Islet precursor cell (in vitro differentiated cells): ENCODE measurements at regions not wholly inside any gene's neighbourhood (a gene's known extent, or its start where the extent isn't known, plus 50 kb on each side); places are given as distances from the start of the nearest gene placed in this dataset.

Source experiments
- DNase-seq: peaks from one replicate; pipeline ENCODE4 v3.0.0-alpha.2; 2018

DNA sequence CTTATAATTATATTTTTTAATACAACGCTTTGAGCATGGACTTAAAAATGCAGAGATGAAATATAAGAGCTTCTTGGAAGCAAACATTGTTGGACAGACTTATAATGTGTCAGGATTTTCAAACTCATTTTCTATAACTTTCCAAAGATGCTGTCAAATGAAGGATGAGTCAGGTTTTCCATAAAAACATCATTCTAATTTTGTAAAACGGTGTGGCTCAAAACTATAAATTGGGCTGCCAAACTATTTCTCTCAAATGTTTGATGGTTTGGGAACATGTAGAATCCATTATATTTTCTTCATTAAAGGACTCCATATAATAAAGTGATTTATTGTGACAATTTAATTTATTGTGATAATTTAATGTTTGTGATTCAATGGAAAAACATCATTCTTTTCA, 511.2 kb downstream of the USP25 start:
- DNase-seq, result no peak

DNA sequence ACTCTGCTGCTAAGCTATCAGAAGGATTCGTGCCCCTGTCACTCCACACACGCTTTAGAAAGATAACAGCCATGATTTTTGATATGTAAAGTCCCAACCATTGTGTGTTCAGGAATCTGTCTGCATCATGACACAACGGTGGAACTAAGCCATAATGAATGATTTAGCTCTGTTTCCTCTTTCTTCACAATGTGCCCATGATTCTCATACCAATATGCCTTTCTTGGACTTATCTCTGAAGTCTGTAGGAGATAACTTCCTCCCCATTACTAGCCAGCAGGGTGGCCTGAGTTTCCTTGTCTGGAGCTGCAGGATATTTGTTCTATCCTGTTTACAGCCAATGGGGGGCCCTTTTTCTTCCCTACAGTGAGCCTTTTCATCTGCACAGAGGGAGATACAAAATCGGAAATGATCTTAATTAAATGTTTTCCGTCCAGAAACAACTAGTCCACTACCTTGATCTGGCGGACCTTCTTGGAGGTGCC, 511.7 kb downstream of the USP25 start:
- peak; percentile 54 for DNase-seq

DNA sequence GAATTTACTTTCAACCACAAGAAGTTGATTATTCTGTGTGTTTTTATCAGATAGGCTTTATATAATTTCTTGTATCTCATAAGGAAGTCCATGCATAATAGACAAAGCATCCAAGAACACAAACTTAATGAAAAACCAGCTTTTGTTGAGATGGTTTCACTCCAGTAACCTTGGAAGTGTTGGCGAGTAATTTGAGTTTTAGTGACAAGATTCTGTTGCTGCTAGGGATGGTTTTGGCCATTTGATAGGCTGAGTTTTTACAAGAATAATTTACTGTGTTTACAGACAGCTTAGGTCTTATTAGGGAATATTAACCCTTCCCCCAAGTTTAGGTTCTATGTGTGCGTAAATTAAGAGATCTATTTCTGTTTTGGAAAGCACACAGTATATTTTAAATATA, 513.6 kb downstream of the USP25 start:
- DNase-seq, result no peak

- DNase-seq, result no peak
These were observed 518.9 kb downstream of the USP25 start for GRCh38 chr21:16248705-16249104.

GRCh38 chr21:16250273-16250672, 520.5 kb downstream of the USP25 start:
- no peak for DNase-seq

DNA sequence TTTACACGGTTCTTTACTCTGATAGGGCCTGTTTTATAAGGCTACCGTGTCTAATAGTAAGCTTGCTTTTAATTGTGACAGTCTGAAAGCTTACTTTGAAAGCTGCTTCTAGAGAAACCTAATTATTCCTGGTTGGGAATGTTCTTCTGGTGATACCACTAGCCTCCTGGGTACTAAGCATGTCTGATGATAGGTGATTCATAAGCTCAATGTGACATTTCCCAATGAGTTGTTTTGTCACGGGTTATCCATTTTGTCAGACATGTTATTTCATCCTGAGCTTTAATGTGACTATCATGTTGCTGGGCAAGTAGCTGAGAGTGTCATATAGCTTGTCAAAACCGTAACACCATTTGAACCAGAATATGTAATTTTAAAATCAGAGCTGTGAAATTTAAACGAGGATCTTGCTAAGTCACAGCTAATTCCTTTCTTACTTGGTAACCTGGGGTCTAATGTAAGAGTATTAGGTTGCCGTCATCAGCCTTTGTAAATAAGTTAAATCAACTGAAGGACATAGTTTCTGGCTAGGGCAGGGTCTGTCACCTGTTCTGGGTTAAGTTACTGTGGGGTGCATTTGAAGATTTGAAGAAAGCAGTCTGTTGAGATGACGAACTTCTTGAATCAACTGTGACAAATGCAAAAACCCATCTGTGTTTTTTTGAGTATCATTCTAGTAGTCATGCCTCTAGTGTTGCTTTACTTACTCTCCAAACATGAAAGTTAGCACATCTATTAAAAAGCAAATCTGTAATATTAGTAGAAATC, 529.2 kb downstream of the USP25 start:
- no peak for DNase-seq

DNA sequence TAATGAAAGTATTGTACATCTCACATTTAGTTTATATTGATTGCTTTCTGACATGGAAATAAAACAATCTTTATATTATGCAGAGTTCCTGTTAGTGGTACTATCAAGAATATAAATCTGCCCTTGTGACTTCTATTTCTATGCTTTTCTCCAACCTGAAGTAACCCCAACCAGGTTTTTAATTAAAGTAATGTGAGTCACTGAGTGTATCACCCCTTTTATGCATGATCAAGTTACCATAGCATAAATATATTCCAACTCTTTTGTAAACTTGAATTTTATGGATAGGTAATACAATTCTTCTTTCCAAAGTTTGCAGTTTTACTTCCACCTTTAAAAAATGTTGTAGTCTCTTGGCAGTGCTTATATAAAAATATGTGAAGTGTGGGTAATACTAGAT, 532.3 kb downstream of the USP25 start:
- DNase-seq, result no peak

- DNase-seq, result no peak
These were observed 534.5 kb downstream of the USP25 start for GRCh38 chr21:16264319-16264718.

GRCh38 chr21:16269476-16269875, 539.7 kb downstream of the USP25 start:
- DNase-seq, result no peak

GRCh38 chr21:16279731-16280581, 550.2 kb downstream of the USP25 start:
- peak; percentile 87 for DNase-seq

- DNase-seq, result no peak
These were observed 550.9 kb downstream of the USP25 start for GRCh38 chr21:16280686-16281091.

GRCh38 chr21:16283516-16283915, 553.7 kb downstream of the USP25 start:
- DNase-seq, result no peak

DNA sequence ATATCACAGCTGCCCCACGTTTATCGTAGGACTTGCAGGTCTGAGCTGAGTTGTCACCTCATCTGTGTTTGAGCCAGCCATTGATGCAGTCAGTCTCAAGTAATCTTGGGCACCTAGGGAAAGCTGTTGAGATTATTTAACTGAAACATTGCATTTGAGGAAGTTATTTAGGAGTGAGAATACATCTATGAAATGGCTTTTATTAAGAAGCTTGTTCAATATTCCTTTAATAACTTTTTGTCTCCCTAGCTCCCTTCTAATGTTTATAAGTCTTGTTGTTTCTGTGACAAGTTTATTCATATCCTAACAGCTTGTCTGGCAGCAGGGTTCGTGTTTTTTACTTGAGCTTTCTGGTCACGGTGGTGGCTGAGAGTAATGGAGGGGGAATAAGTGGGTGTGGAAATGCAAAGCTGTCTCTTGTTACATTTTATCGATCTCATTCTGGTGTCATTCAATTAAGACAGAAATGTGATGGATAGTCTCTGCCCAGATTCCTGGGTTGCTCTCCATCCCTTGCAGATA, 555.9 kb downstream of the USP25 start:
- DNase-seq, result no peak

- no peak for DNase-seq
These were observed 557.3 kb downstream of the USP25 start for GRCh38 chr21:16287046-16287445.

- no peak for DNase-seq
These were observed 561.5 kb downstream of the USP25 start for GRCh38 chr21:16291296-16291695.

DNA sequence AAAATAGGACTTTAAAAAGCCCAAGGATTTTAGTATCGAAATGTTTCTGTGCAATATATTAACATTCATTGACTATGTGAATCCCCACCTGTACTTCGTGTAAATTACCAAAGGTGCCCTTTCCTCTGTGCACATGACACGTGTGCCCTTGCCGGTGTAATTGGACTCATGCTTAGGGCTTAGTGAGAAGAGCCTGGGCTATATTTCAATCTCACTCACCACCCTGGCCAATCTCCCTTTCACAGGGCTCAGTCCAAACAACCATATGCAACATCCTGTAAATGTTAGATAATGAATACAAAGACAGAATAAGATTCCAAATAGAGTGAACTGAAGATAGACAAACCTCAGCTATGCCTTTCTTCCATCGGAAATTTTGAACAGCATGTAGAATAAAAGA, 564.3 kb downstream of the USP25 start:
- DNase-seq, result no peak

DNA sequence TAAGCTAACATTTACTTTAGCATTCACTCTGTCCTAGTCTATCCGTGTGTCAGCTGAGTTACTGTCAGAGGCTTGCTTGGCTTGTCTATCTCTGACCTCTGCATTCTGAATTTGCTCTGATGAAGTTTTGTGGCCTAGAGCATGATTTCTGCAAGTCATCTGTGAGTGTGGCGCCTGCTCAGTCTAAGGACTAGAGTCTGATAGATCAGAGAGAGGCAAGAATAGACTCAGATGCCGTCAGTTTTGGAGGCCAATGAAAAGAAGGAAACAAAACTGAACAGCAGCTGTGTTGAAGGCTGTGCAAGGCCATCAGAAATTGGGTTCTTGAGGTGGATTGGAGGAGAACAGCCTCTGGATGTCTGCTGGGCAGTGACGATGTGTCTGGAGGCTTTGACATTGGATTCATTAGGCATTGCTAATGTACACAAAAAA, 573.1 kb downstream of the USP25 start:
- DNase-seq, result no peak

DNA sequence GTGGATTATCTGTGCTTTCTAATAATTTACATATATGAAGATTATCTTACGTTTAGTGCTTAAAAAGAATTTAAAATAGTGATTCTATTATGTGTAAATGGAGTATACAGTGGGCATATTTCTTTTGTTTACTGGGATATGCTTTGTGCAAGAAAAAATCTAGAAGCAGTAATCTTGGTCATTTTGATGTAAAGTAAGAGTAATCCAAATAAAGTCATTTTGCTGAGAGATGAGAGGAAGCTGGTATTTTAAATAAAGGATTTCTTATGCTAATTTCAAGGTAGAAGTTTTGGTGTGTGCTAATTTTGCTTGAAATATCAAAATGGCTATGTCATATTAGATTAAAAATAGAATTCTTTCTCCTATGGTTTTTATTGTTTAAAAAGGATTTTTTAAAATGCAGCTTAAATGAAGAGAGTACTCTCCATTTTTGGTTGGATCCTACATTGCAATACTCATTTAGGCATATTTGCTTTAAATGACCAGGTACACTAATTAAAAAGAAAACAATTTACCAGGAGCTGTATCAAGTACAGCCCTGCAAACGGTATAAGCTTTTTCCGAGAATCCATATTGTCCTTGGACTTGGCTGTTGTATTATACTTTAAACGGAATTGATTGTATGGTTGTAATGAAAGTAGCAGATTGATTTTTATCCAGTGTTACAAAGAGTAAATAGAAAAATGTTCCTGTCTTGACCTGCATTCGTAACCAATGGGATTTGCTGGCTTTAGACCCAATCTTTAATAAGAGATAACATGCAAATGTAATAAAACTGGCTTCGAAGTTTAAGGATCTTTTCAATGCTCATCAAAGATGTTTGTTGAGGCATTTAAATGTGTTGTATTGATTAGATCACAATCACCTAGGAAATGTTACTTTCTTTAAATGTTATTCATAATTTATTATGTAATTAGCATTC, 574.7 kb downstream of the USP25 start:
- no peak for DNase-seq

GRCh38 chr21:16305686-16306085, 575.9 kb downstream of the USP25 start:
- DNase-seq, result no peak

- no peak for DNase-seq
These were observed 577.5 kb downstream of the USP25 start for GRCh38 chr21:16307256-16307655.

DNA sequence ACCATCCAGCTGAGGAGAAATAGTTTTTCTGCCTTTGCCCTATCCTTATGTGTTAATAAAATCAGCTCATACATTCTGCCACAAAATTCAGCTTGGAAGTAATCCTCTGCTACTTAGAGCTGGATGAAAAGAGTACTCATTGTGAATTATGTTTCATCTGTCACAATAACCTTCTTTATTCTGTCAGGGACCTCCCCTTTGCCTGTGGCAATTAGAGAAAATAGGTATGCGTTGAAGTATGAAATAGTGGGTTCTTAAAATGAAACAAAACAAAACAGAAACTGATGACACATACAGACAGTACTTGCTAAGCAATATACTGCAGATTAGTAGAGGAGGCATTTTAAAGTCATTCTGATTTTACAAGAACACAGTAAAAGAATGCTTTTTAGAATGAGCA, 578.5 kb downstream of the USP25 start:
- DNase-seq, result no peak

- DNase-seq, result no peak
These were observed 579.6 kb downstream of the USP25 start for GRCh38 chr21:16309250-16309971.
